WTC11 (cell line): ENCODE measurements at regions not wholly inside any gene's neighbourhood (a gene's known extent, or its start where the extent isn't known, plus 50 kb on each side); places are given as distances from the start of the nearest gene placed in this dataset.

Source experiments
- ATAC-seq: fragments of 200-7000 bp; cut with Tn5 transposase; 2 replicates; pipeline ENCODE4 v1.10.0; 2021; ENCODE audit warnings: mild to moderate bottlenecking, moderate library complexity
- CTCF ChIA-PET: fragments of 300-600 bp; sonication (Branson Sonifier 250); formaldehyde crosslinking; loops from one replicate; lab custom pipeline; 2021; ENCODE audit warnings: antibody characterized with exemption; lab: Charles Lee
- POLR2A ChIA-PET: fragments of 350-600 bp; sonication (Branson Sonifier 250); formaldehyde crosslinking; loops from one replicate; lab custom pipeline; 2021; ENCODE audit warnings: antibody characterized with exemption; lab: Charles Lee
- DNase-seq: peaks from one replicate; pipeline ENCODE4 v3.0.0; 2021; ENCODE audit warnings: low spot score
- H3K27ac Mint-ChIP-seq: 2 replicates; pipeline ENCODE4 v1.8.0; 2021; ENCODE audit warnings: mixed read lengths
- H3K27me3 Mint-ChIP-seq: 2 replicates; pipeline ENCODE4 v1.8.0; 2021; ENCODE audit warnings: low read depth, mild to moderate bottlenecking, moderate library complexity, mixed read lengths
- H3K36me3 Mint-ChIP-seq: 2 replicates; pipeline ENCODE4 v1.8.0; 2021; ENCODE audit warnings: mixed read lengths
- H3K4me1 Mint-ChIP-seq: 2 replicates; pipeline ENCODE4 v1.8.0; 2022; ENCODE audit warnings: mixed read lengths
- H3K4me3 Mint-ChIP-seq: 2 replicates; pipeline ENCODE4 v1.8.0; 2021; ENCODE audit warnings: mild to moderate bottlenecking, moderate library complexity, mixed read lengths
- H3K9me3 Mint-ChIP-seq: 2 replicates; pipeline ENCODE4 v1.8.0; 2021; ENCODE audit warnings: mixed read lengths
- ATF2 ChIP-seq: sonication (generic); formaldehyde crosslinking; IDR thresholded peaks from 2 replicates; pipeline ENCODE4 v1.8.1; 2022; ENCODE audit warnings: low read depth, missing genetic modification reagents, borderline replicate concordance
- E2F1 ChIP-seq: sonication (generic); formaldehyde crosslinking; IDR thresholded peaks from 2 replicates; pipeline ENCODE4 v1.8.0; 2022; ENCODE audit warnings: mild to moderate bottlenecking, missing genetic modification reagents
- E2F4 ChIP-seq: sonication (generic); formaldehyde crosslinking; IDR thresholded peaks from 2 replicates; pipeline ENCODE4 v1.8.1; 2022; ENCODE audit warnings: low read depth, mild to moderate bottlenecking, moderate library complexity, missing genetic modification reagents, borderline replicate concordance
- E2F5 ChIP-seq: sonication (generic); formaldehyde crosslinking; IDR thresholded peaks from 2 replicates; pipeline ENCODE4 v1.8.1; 2022; ENCODE audit warnings: mild to moderate bottlenecking, moderate library complexity, missing genetic modification reagents
- ELF4 ChIP-seq: sonication (generic); formaldehyde crosslinking; IDR thresholded peaks from 2 replicates; pipeline ENCODE4 v1.8.1; 2022; ENCODE audit warnings: low read depth, mild to moderate bottlenecking, moderate library complexity, missing genetic modification reagents
- HMGA2 ChIP-seq: fragments of 250-450 bp; sonication (Bioruptor Pico); IDR thresholded peaks from 2 replicates; pipeline ENCODE4 v1.4.0; 2021; ENCODE audit warnings: mild to moderate bottlenecking, moderate library complexity
- IRF1 ChIP-seq: sonication (generic); formaldehyde crosslinking; IDR thresholded peaks from 2 replicates; pipeline ENCODE4 v1.8.0; 2023; ENCODE audit warnings: missing genetic modification reagents
- IRF2 ChIP-seq: sonication (generic); formaldehyde crosslinking; IDR thresholded peaks from 2 replicates; pipeline ENCODE4 v1.8.0; 2022; ENCODE audit warnings: low read depth, missing genetic modification reagents, borderline replicate concordance
- JUN ChIP-seq: sonication (generic); formaldehyde crosslinking; IDR thresholded peaks from 2 replicates; pipeline ENCODE4 v1.8.0; 2023; ENCODE audit warnings: mild to moderate bottlenecking, missing genetic modification reagents
- MYBL2 ChIP-seq: sonication (generic); formaldehyde crosslinking; IDR thresholded peaks from 2 replicates; pipeline ENCODE4 v1.8.1; 2023; ENCODE audit warnings: mild to moderate bottlenecking, moderate library complexity, missing genetic modification reagents
- NFYB ChIP-seq: sonication (generic); formaldehyde crosslinking; conservative IDR thresholded peaks from 2 replicates; pipeline ENCODE4 v1.8.0; 2022; ENCODE audit warnings: low read depth, missing genetic modification reagents
- PRDM15 ChIP-seq: sonication (generic); formaldehyde crosslinking; IDR thresholded peaks from 2 replicates; pipeline ENCODE4 v1.8.0; 2022; ENCODE audit warnings: missing genetic modification reagents
- RORB ChIP-seq: fragments of 250-450 bp; sonication (Bioruptor Pico); IDR thresholded peaks from 2 replicates; pipeline ENCODE4 v1.9.0; 2021; ENCODE audit warnings: mild to moderate bottlenecking
- SMAD3 ChIP-seq: sonication (generic); formaldehyde crosslinking; IDR thresholded peaks from 2 replicates; pipeline ENCODE4 v1.8.0; 2022; ENCODE audit warnings: missing genetic modification reagents, mild to moderate bottlenecking, borderline replicate concordance
- SOX15 ChIP-seq: fragments of 250-450 bp; sonication (Bioruptor Pico); IDR thresholded peaks from 2 replicates; pipeline ENCODE4 v1.9.0; 2021; ENCODE audit warnings: mild to moderate bottlenecking
- STAT6 ChIP-seq: sonication (generic); formaldehyde crosslinking; conservative IDR thresholded peaks from 2 replicates; pipeline ENCODE4 v1.8.1; 2023; ENCODE audit warnings: mild to moderate bottlenecking, low read depth, missing genetic modification reagents, moderate library complexity
- ZBTB21 ChIP-seq: sonication (generic); formaldehyde crosslinking; IDR thresholded peaks from 2 replicates; pipeline ENCODE4 v1.8.1; 2023; ENCODE audit warnings: mild to moderate bottlenecking, missing genetic modification reagents, borderline replicate concordance
- ZNF138 ChIP-seq: sonication (generic); formaldehyde crosslinking; conservative IDR thresholded peaks from 2 replicates; pipeline ENCODE4 v1.8.1; 2022; ENCODE audit warnings: mild to moderate bottlenecking, moderate library complexity, missing genetic modification reagents
- ZNF263 ChIP-seq: sonication (generic); formaldehyde crosslinking; IDR thresholded peaks from 2 replicates; pipeline ENCODE4 v1.8.1; 2022; ENCODE audit warnings: low read depth, mild to moderate bottlenecking, moderate library complexity, missing genetic modification reagents
- ZNF423 ChIP-seq: fragments of 250-450 bp; sonication (Bioruptor Pico); IDR thresholded peaks from 2 replicates; pipeline ENCODE4 v2.1.2; 2022; ENCODE audit warnings: mild to moderate bottlenecking, moderate library complexity

GRCh38 chr1:36582066-36582755, 99.5 kb upstream of the CSF3R start (continued):
- TF ChIP-seq PRDM15: peak; percentile 99
- TF ChIP-seq E2F4 (CRISPR knock-in tag): no peak
- TF ChIP-seq ZBTB21 (CRISPR knock-in tag): 0 out of 2 replicates have a peak, but pooled peaks have one; percentile 61
- no peak for TF ChIP-seq MYBL2
- TF ChIP-seq, all 79 proteins: peak for 5

GRCh38 chr1:36580524-36580923, 97.8 kb upstream of the CSF3R start:
- Mint-ChIP-seq H3K9me3 (no peaks in the 10 kb centered on the region), H3K4me3 (peak overlapping the region; percentile 26; the same call in 1 of the 2 replicates), H3K27me3 (no peaks in the 10 kb centered on the region; the same call in 1 of the 2 replicates), H3K4me1 (peaks cover 49% of the 10 kb centered on the region), H3K27ac (no peak overlapping the region), H3K36me3 (no peaks in the 10 kb centered on the region)
- ATAC-seq (peak; percentile 38), DNase-seq (peak; percentile 56)
- TF ChIP-seq HMGA2 (CRISPR knock-in tag): no peak
- TF ChIP-seq STAT6: no peak
- no peak for TF ChIP-seq ZNF138 (CRISPR knock-in tag)
- no peak for TF ChIP-seq RORB (CRISPR knock-in tag)
- TF ChIP-seq NFYB (CRISPR knock-in tag): no peak
- no peak for TF ChIP-seq IRF1
- no peak for TF ChIP-seq ZNF423 (CRISPR knock-in tag)
- no peak for TF ChIP-seq ELF4
- no peak for TF ChIP-seq ATF2 (CRISPR knock-in tag)
- no peak for TF ChIP-seq E2F5
- no peak for TF ChIP-seq IRF2
- TF ChIP-seq SMAD3 (CRISPR knock-in tag): no peak
- no peak for TF ChIP-seq SOX15 (CRISPR knock-in tag)
- no peak for TF ChIP-seq JUN
- TF ChIP-seq ZNF263 (CRISPR knock-in tag): no peak
- TF ChIP-seq E2F4 (CRISPR knock-in tag): no peak
- TF ChIP-seq E2F1 (CRISPR knock-in tag): no peak
- ChIA-PET POLR2A (no interaction called here), CTCF (interaction anchor here (0.7 to 2.3 kb wide), 11 partner anchors 8 to 449 kb away, joined by 3 to 11 read pairs (median 4); no protein-coding TSS in a partner anchor)
